NCI-H2171 (cell line): ENCODE measurements at regions not wholly inside any gene's neighbourhood (a gene's known extent, or its start where the extent isn't known, plus 50 kb on each side); places are given as distances from the start of the nearest gene placed in this dataset.
A peak's percentile ranks its signal among the peaks of the same experiment; 100 is the strongest.
"Not testable (repeated sequence)": the region's sequence is repeated elsewhere in the genome, so short reads cannot be mapped to it uniquely, and the experiment has no call there.

Experiments
- DNase-seq: peaks from one replicate; lab custom pipeline; 2025; lab: John Stamatoyannopoulos, UW

DNA sequence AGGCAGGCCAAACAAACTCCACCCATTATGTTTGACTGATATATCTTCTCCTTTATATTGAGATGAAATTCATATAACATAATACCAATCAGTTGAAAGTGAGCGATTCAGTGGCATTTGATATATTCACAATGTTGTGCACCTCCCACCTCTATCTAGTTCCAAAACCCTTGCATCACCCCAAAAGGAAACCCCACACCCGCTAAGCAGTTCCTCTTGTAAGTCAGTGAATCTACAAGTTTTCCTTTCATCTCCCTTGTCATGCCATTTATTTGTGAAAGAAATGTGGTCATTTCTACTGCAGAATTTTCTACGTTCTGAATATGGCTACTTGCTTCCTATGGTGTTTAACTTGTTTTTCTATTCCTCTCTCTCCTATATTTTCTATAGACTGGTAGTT lies 99.4 kb upstream of the PTPN3 start:
- DNase-seq: no peak

DNA sequence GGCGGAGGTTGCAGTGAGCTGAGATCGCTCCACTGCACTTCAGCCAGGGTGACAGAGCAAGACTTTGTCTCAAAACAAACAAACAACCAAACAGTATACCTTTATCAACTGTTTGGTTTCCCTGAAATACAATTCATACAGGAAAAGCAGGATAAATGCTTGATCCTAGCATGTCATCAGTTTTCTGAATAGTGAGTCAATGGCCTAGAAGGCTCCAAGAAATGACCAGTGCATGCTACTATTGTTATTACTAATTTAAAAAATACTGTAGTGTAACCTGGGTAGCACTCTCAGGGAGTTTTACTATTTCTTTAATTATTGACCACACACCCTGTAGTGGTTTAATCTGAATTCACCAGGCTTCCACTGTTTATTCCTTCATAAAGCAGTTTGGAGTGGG lies 101.0 kb upstream of the PTPN3 start:
- DNase-seq: no peak

DNA sequence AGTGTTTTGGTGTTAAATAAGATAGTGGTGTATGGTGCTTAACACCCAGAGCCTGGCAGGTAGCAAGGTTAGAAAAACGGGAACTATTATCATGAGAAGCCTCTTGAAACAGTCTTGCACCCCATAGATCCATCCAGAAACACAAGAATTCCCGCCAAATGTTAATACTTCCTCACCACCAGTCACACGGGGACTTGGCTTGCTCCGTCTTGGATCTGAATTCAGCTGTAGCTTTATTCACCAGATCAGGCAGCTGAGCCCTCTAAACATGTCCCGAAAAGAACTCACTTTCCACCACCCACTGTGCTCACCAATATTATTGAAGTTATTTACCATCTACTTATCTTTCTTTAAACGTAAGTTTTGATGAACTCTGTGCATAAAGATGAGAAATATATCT lies 101.6 kb upstream of the PTPN3 start:
- no peak for DNase-seq

DNA sequence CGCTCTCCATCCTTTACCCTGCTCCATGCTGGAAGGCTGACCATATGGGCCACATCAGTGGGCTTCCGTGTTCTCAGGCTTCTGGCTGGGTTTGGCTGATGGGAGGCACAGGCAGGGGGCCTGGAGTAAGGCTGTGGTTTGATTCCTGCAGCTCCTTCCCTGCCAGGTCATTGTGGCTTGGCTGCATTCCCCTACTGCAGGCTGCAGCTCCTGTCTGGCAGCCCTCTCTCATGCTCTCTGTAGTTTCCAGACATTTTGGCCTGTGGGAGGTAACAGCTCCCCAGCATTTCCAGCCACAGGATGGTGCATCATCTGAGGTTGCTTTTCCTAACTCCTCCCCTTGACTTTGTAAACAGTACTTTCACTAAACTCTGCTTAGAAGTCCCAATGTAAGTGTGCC lies 102.0 kb upstream of the PTPN3 start:
- DNase-seq: no peak

DNA sequence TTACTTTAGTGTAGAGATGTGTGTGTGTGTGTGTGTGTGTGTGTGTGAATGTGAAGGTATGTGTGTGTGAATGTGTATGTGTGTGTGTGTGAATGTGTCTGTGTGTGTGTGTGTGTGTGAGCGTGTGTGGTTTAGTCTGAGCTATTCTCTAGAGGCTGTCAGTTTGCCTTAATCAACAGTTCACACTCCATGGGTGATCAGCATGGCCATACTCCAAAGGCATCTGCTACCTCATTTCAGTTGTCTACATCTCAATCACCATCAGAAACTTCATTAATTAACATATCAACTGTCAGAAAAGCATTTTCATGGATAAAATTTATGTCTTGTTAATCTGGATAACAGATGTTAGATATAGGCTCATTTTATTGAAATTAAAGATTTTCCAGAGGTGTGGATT lies 103.1 kb upstream of the PTPN3 start:
- DNase-seq: no peak

DNA sequence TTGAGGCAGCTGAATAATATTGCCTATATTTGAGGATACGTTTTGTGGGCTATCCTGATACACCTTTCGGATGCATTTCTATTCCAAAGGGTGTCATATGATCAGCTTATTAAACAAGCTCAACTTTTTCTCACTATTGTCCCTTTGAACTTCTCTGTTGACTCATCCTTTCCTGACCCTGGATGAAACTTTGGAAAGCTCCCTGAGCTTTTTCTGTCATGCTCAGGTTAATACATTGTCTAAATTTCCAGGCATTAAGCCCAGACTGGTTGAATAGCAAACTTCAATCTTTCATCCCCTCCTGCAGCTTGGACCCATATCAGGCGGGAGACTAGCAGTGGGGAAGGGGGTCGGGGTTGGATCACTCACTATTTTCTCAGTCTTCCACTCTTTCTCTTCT lies 104.9 kb upstream of the PTPN3 start:
- no peak for DNase-seq

DNA sequence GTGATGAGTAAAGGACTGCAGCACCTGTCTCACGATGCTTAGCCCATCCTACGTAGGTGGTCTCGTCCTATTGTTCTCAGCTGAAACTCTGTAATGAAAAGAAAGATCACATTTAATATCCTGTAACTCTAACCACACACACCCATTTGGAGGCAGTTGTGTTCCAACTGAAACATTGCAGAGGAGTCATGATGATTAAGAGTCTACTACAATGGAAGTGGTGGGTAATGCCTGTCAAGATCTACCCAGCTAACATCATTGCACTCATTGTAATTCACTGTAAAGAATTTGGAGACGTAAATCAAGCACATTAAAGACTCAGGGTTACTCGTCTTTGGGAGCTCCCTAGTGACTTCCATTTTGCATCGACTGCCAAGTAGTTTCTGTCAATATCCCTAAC lies 106.0 kb upstream of the PTPN3 start:
- no peak for DNase-seq

DNA sequence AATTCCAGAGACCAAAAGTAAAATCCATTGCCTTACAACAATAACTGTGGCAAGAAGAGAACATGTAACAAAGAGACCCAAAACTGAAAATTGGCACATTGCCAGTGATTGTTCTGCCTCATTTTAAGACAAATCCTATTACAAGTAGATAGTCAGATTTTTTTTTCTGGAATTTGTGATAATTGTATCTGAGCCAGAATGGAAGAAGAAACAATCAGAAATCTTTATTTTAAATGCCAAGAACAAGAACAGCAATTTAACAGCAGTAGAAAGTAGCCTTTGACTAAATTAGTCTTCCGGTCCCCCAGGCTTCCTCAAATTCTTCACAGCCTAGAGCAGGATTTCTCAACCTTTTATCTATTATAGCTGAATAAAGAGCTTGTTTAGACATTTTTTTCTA lies 106.7 kb upstream of the PTPN3 start:
- no peak for DNase-seq

DNA sequence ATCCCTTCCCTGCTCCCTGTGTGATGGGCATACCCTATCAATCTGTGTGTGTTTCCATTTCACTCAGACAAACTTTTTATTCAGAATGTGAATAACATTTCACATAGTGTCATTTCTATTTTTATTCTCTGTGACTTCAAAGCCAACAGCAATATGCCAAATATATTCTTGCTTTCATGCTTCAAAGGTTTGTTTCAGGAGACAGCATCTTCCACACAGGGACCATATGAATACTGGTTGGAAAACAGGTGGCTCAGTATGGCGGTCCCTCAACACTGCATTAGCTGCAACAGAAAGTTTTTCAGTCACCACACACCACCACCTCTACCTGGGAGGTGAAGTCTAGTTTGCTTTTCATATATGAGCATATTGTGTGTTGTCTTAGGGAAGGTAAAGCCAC lies 111.0 kb upstream of the PTPN3 start:
- DNase-seq: no peak

DNA sequence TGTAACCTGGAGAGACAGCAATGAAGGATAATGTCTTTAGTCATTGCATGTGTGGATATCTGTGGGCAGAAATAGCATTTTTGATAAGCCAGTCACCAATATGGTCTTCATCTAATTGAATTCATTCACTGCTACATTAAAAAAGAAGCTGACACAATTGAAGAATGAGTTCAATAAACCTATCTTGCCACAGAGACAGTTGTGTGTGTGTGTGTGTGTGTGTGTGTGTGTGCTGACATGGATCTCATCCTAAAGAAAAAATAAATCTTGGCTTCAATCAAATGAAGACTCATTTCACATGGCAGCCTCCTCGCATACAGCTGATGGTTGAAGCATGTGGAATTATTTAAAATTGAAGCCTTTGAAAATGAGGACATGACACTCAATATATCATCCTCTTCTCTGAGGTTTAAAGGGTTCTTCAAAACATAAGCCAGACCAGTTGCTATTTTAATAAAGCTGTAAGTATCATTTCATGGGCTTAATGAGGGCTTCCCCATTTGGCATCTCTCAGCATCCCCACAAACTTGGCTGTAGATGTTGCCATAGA lies 118.5 kb upstream of the PTPN3 start:
- no peak for DNase-seq

DNA sequence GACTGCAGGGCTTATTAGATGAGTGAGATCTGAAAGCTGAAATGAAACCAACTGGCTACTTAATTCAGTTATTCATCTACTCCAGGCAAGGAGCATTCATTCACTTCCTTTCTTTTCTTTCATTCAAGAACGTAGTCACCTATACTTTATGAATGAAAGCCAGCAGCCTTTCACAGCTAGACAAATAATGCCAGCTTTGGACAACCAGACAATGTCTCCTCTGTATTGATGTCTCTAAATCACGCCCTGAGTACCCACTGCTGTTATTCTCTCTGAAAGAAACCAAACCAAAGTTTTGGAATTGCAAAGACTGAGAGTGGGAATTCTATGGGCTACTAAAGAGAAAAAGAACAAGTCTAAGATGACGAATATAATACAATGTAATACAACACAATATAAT lies 121.2 kb upstream of the PTPN3 start:
- DNase-seq: no peak

DNA sequence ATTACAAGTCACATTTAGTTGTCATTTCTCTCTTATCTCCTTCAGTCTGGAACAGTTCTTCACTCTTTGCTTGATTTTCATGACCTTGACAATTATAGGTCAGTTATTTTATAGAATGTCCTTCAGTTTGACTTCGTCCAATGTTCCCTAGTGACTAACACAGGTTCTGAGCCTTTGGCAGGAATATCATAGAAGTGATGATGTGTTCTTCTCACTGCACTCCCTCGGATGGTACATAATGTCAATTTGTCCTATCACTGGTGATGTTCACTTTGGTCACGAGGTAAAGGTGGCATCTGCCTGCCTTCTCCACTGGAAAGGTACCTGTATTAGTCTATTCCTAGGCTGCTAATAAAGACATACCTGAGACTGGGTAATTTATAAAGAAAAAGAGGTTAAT lies 126.0 kb upstream of the PTPN3 start:
- no peak for DNase-seq

DNA sequence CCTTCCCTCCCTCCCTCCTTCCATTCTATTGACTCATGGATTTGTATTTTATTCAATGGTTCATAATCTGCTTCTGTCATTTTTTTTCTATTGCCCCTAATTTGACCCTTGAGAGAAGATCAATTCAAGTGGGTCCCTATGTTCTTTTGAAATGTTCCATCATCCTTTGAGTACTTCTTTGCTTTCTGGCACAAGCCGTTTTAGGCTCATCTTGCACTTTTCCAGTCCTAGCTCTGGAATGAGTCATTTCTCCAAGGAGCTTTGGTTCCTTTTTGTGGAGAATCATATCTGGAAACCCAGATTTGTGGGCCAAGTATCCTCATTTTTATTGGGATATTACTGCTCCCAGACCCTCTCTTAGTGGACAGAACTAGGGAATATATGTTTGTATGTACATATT lies 126.8 kb upstream of the PTPN3 start:
- no peak for DNase-seq

DNA sequence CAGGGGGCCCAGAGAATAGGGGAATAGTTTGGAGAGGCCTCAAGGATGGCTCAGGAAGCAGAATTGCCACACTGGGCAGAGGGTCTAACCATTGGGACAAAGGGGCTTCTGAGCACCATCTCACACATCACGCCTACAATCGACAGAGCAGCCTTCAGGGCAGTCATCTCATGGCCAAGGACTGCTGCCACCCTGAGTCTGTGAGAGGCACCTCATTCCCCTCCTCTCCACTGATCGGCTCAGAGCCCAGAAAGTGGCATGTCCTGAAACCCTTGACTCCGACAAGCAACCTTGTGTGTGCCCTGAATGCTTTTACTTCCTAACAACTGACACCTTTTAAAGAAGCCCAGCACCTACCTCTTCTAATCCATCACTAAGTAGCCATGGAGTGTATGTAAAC lies 128.9 kb upstream of the PTPN3 start:
- no peak for DNase-seq

DNA sequence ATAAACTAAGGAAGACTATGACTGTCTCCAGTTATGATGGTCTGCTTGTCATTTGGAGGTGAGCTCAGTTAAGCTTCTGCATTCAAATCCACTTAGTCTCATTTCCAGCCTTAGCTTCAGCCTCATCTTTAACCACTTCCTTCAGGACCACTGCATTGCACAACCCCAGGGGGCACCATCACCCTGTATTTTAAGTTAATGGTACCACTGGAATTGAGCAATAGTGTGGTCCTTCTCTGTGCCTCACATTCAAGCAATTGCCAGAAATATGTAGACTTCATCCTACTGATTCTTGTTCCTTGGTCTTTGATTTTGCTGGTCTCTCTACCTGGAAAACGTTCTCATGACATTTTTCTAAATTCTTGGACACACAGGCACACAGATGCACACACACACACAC lies 131.5 kb upstream of the PTPN3 start:
- no peak for DNase-seq

DNA sequence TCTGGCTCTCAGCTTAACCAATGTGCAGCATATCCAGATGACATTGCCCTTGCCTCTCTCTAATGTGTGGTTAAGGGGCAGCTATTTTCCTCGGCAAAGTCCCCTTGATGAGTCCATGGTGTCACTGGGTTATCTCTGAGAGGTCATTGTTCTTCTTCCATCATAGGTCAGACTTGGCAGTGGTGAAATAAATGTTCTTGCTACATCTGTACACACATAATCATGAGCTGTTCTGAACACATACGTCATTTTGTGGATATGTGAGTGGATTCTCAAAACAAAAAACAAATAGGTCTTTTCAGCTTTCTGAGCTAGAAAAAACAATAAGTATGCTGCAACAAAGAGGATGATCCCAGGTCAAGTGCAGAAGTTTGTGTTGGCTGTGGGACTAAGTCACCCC lies 134.7 kb upstream of the PTPN3 start:
- DNase-seq: no peak

DNA sequence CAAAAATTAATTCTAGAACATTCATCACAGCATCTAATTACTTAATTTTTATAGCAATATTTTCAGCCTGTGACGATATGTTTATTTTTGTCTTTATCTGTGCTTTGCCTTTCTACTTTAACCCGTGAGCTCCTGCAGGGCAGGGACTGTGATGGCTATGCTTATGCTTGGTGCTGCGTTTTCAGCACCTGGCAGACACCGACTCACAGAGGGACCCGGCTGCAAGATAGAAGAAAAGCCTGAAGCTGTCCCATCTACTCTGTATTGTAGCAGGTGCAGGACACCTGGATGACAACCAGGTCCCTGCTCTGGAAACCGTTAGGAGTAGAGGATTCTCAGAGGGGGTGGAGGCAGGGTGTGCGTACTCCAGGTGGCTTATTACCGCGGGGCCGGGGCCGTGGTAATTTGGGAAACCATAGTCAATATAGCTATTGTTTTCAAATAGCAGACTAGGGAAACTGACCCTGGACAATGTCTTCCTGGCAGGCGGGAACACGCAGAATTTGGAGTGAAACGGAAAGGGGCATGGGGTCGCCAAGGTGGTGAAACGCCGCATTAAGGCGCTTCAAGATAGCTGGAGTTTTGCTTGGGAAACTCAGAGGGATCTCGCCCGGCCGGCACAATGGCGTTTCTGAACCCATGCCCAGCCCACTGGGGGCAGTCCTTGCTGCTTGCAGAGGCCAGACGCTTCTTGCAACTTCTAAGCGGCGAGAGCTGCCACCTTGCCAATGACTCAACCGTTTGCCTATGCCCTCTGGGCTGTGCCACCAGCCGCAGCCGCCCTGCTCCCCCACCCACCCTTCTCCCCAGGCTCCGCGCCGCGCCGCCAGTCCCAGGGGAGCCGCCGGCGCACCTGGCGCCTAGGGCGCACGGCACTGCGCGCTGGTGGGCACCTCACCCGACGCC lies 140.1 kb upstream of the PALM2AKAP2 start:
- DNase-seq: peak; percentile 85

DNA sequence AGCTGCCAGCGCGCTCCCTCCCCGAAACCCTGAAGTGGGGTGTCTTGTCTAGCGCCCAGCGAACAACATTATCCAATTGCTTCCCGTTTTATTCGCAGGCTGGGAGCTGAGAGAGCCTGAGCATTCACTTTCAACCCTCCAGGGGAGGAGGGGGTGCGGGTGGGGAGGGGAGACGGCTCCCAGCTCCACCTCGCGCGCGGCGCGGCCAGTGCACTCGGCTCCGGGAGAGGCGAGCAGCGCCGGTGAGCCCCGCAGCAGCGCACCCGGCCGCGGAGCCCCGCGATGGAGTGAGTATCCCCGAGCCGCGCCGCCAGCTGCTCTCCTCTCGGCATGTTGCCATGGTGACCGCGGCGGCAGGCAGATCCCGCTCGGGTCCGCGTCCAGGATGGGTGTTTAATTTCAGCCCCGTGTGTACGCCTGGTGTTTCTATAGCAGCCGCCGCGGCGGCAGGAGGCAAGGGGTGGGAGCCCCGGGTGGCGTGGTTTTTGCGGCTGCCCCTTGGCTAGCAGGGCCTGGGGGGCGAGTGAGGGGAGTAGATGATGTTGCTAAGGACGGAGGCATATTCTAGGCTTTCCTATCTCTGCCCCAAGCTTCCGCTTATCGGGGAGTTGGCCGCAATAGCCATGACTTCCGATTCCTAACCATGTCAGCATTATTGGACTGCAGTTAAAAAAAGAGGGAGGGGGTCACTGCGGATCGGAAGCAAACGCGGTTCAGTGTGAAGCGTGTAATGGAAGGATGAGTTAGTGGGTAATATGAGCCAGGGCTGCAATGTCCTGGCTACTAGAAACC lies 139.2 kb upstream of the PALM2AKAP2 start:
- DNase-seq: peak; percentile 85

DNA sequence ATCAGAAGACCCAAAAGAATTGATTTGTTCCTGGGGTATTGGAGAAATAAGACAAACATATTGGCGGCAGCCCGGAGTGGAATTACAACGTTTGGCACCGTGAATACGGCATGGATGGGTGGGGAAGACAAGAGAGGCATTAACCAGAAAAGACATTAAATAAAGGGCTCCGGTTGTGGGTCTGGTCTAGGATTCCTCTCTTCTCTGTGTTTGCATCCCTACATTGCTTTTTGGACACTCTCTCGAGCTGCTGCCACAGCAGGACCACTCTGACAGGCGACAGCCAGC lies 138.7 kb upstream of the PALM2AKAP2 start:
- DNase-seq: no peak

DNA sequence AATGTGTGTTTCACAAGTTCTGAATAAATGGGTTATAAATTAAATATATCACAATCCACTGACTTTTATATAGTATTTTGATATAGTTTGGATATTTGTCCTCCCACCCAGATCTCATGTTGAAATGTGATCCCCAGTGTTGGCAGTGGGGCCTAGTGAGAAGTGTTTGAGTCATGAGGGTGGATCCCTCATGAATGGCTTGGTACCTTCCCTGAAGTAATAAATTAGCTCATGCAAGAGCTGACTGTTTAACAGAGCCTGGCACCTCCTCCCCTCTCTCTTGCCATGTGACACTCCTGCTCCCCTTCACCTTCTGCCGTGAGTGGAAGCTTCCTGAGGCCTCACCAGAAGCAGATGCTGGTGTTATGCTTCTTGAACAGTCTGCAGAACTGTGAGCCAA lies 127.9 kb upstream of the PALM2AKAP2 start:
- no peak for DNase-seq

DNA sequence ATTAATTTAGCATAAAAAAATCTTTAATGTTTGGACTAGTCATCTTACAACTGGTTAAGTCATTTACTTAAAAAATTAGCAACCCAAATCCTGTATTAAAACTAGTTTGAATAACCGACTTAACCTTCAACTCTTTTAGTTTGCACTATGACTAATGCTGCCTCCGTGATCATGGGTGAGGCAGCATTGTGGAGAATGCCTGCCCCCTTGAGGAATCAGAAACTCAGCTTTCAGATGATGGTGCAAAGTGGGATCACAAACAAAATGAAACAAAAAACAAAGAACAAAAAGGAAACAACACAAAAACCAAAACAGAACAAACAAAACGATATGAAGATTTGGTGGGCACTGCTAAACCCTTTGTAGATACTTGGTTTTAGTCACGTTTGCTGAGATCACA lies 127.0 kb upstream of the PALM2AKAP2 start:
- no peak for DNase-seq

DNA sequence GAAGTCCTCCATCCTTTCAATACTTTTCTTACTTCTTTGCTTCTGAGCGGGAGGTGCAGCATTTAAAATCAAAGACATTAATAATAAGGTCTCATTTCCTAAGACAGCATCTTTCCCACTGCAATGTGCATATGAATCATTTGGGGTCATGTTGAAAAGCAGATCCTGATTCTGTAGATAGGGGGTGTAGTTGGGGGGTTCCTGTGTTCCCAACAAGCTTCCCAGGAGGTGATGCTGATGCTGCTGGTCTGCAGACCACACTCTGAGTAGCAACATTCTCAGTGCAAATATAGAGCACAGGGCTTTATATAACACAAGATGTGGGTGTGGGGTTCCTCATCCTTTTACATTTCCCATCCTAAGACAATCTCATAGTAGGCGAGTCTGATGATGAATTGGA lies 126.5 kb upstream of the PALM2AKAP2 start:
- DNase-seq: no peak

DNA sequence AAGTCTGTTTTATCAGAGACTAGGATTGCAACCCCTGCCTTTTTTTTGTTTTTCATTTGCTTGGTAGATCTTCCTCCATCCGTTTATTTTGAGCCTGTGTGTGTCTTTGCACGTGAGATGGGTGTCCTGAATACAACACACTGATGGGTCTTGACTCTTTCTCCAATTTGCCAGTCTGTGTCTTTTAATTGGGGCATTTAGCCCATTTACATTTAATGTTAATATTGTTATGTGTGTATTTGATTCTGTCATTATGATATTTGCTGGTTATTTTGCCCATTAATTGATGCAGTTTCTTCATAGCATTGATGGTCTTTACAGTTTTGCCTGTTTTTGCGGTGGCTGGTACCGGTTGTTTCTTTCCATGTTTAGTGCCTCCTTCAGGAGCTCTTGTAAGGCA lies 116.0 kb upstream of the PALM2AKAP2 start:
- not testable (repeated sequence) for DNase-seq
